Neural progenitor cell (in vitro differentiated cells): ENCODE measurements at regions not wholly inside any gene's neighbourhood (a gene's known extent, or its start where the extent isn't known, plus 50 kb on each side); places are given as distances from the start of the nearest gene placed in this dataset.

ENCODE experiments used
- DNase-seq: peaks from one replicate; pipeline ENCODE4 v3.0.0-alpha.2; 2016; ENCODE audit warnings: low spot score
- H2AFZ ChIP-seq: fragments of 200-600 bp; sonication (generic); replicated peaks from 2 replicates; pipeline ENCODE4 v1.6.1; 2016; ENCODE audit warnings: antibody characterized with exemption
- H3F3A ChIP-seq: fragments of 200-600 bp; sonication (generic); 2 replicates; pipeline ENCODE4 v1.6.1; 2016; ENCODE audit warnings: antibody characterized with exemption, low read depth
- H3K27ac ChIP-seq: fragments of 200-600 bp; sonication (generic); 2 replicates; pipeline ENCODE4 v1.5.1; 2016; ENCODE audit warnings: mild to moderate bottlenecking
- H3K27me3 ChIP-seq: fragments of 200-600 bp; sonication (generic); 2 replicates; pipeline ENCODE4 v1.6.1; 2016; ENCODE audit warnings: mild to moderate bottlenecking, moderate library complexity
- H3K36me3 ChIP-seq: fragments of 200-600 bp; sonication (generic); 2 replicates; pipeline ENCODE4 v1.5.1; 2016
- H3K4me1 ChIP-seq: fragments of 200-600 bp; sonication (generic); 2 replicates; pipeline ENCODE4 v1.6.1; 2016; ENCODE audit warnings: mixed run types
- H3K4me2 ChIP-seq: fragments of 200-600 bp; sonication (generic); 2 replicates; pipeline ENCODE4 v1.6.1; 2016
- H3K4me3 ChIP-seq: fragments of 200-600 bp; sonication (generic); 2 replicates; pipeline ENCODE4 v1.5.1; 2016
- H3K79me2 ChIP-seq: fragments of 200-600 bp; sonication (generic); 2 replicates; pipeline ENCODE4 v1.6.1; 2016; ENCODE audit warnings: low read depth
- H3K9ac ChIP-seq: fragments of 200-600 bp; sonication (generic); 2 replicates; pipeline ENCODE4 v1.6.1; 2016
- H3K9me3 ChIP-seq: fragments of 200-600 bp; sonication (generic); 2 replicates; pipeline ENCODE4 v1.5.1; 2016; ENCODE audit warnings: low read depth
- H4K20me1 ChIP-seq: fragments of 200-600 bp; sonication (generic); 2 replicates; pipeline ENCODE4 v1.6.1; 2016; ENCODE audit warnings: low read depth
- H3K27ac Mint-ChIP-seq: 3 replicates; pipeline ENCODE4 v1.8.0; 2021; ENCODE audit warnings: mixed read lengths
- H3K27me3 Mint-ChIP-seq: 2 replicates; pipeline ENCODE4 v1.8.0; 2022; ENCODE audit warnings: low read depth, mild to moderate bottlenecking, inconsistent platforms, moderate library complexity, mixed read lengths; ENCODE audit not compliant: insufficient read depth
- H3K36me3 Mint-ChIP-seq: 3 replicates; pipeline ENCODE4 v1.8.0; 2021; ENCODE audit warnings: mixed read lengths
- H3K4me1 Mint-ChIP-seq: 3 replicates; pipeline ENCODE4 v1.8.0; 2021; ENCODE audit warnings: mixed read lengths
- H3K4me3 Mint-ChIP-seq: 3 replicates; pipeline ENCODE4 v1.8.0; 2021; ENCODE audit warnings: mild to moderate bottlenecking, moderate library complexity, mixed read lengths
- H3K9me3 Mint-ChIP-seq: 3 replicates; pipeline ENCODE4 v1.8.0; 2020; ENCODE audit warnings: mixed read lengths
- CTCF ChIP-seq: fragments of 200-600 bp; sonication (generic); IDR thresholded peaks from 2 replicates; pipeline ENCODE4 v1.5.1; 2017; ENCODE audit warnings: antibody characterized with exemption, mild to moderate bottlenecking
- EZH2 ChIP-seq: fragments of 200-600 bp; sonication (generic); IDR thresholded peaks from 2 replicates; pipeline ENCODE4 v1.6.1; 2017; ENCODE audit warnings: antibody characterized with exemption, mild to moderate bottlenecking, moderate library complexity
- EZH2phosphoT487 ChIP-seq: fragments of 200-600 bp; sonication (generic); IDR thresholded peaks from 2 replicates; pipeline ENCODE4 v1.6.1; 2017; ENCODE audit warnings: antibody characterized with exemption

- Histone ChIP-seq H4K20me1 (no peaks in the 10 kb centered on the region), H3F3A (peaks cover 3% of the 10 kb centered on the region), H3K36me3 (no peaks in the 10 kb centered on the region), H3K79me2 (no peaks in the 10 kb centered on the region), H3K4me3 (no peak overlapping the region), H3K4me2 (no peak overlapping the region), H3K9me3 (no peaks in the 10 kb centered on the region), H3K4me1 (peaks cover 7% of the 10 kb centered on the region), H2AFZ (peak overlapping the region; percentile 39), H3K9ac (no peak overlapping the region), H3K27ac (no peak overlapping the region), H3K27me3 (no peaks in the 10 kb centered on the region)
- peaks cover 12% of the 10 kb centered on the region for H3K4me1 Mint-ChIP-seq
- no peak for DNase-seq
- H3K27me3 Mint-ChIP-seq = peaks cover 4% of the 10 kb centered on the region
- H3K9me3 Mint-ChIP-seq = no peaks in the 10 kb centered on the region
- H3K4me3 Mint-ChIP-seq = no peak overlapping the region
- TF ChIP-seq EZH2phosphoT487 = no peak
- TF ChIP-seq CTCF = no peak
- no peak for TF ChIP-seq EZH2
- no peaks in the 10 kb centered on the region for H3K36me3 Mint-ChIP-seq
- peak overlapping the region; percentile 54 for H3K27ac Mint-ChIP-seq
Observed at GRCh38 chr12:93019975-93020630, 91.0 kb upstream of the EEA1 start.

- Histone ChIP-seq H3K27me3 (no peaks in the 10 kb centered on the region), H3K27ac (no peak overlapping the region), H3K9ac (no peak overlapping the region), H3K4me1 (peaks cover 4% of the 10 kb centered on the region), H3K4me2 (no peak overlapping the region), H3K36me3 (no peaks in the 10 kb centered on the region), H3K4me3 (no peak overlapping the region), H3K79me2 (no peaks in the 10 kb centered on the region), H3K9me3 (no peaks in the 10 kb centered on the region), H4K20me1 (no peaks in the 10 kb centered on the region), H2AFZ (peak overlapping the region; percentile 39), H3F3A (peaks cover 3% of the 10 kb centered on the region)
- DNase-seq = no peak
- Mint-ChIP-seq H3K9me3 (no peaks in the 10 kb centered on the region), H3K36me3 (no peaks in the 10 kb centered on the region), H3K27me3 (peaks cover 4% of the 10 kb centered on the region), H3K4me1 (peaks cover 9% of the 10 kb centered on the region), H3K4me3 (no peak overlapping the region), H3K27ac (peak overlapping the region; percentile 54)
- TF ChIP-seq EZH2 = no peak
- no peak for TF ChIP-seq EZH2phosphoT487
- TF ChIP-seq CTCF = no peak
Observed at GRCh38 chr12:93020631-93021597, 91.8 kb upstream of the EEA1 start.

- Mint-ChIP-seq H3K27ac (no peak overlapping the region), H3K36me3 (no peaks in the 10 kb centered on the region), H3K4me1 (peaks cover 8% of the 10 kb centered on the region), H3K9me3 (no peaks in the 10 kb centered on the region), H3K27me3 (peaks cover 4% of the 10 kb centered on the region), H3K4me3 (no peak overlapping the region)
- no peaks in the 10 kb centered on the region for H4K20me1 ChIP-seq
- no peak overlapping the region for H3K9ac ChIP-seq
- no peak overlapping the region for H3K4me2 ChIP-seq
- no peak for DNase-seq
- no peaks in the 10 kb centered on the region for H3K4me1 ChIP-seq
- H3K27me3 ChIP-seq = no peaks in the 10 kb centered on the region
- no peaks in the 10 kb centered on the region for H3K9me3 ChIP-seq
- H3K4me3 ChIP-seq = no peak overlapping the region
- H3K79me2 ChIP-seq = no peaks in the 10 kb centered on the region
- H3K36me3 ChIP-seq = no peaks in the 10 kb centered on the region
- H3F3A ChIP-seq = peaks cover 3% of the 10 kb centered on the region
- H2AFZ ChIP-seq = no peak overlapping the region
- no peak for TF ChIP-seq EZH2
- TF ChIP-seq CTCF = no peak
- TF ChIP-seq EZH2phosphoT487 = no peak
- H3K27ac ChIP-seq = no peak overlapping the region
Observed at GRCh38 chr12:93022603-93023340, 93.7 kb upstream of the EEA1 start.
